ENCODE measurements at regions not wholly inside any gene's neighbourhood (a gene's known extent, or its start where the extent isn't known, plus 50 kb on each side); places are given as distances from the start of the nearest gene placed in this dataset.

DNA sequence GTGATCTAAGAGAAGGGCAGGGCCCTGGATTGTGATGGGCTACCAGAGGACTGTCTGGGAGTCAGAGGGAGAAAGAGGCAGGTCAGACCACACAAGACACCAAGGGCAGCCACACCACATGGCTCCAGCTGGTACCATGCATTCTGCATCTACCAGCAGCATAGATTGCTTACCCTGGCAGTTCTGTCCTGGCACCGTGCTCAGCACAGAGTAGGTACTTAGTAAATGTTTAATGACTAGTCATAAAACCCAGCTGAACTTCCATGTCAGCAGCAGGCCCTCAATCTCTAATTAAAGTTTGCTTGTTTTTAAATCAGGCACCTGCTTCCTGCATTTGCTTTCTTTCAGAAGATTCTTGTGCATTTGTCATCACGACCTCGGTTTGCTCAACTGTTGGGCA is 77.3 kb upstream of the ATP2B2 start (continued):
- TF ChIP-seq TP53 (CRISPR knock-in tag; IDR thresholded peaks at IDR 0.05), result no peak
- no peak for TF ChIP-seq ETV6 (CRISPR knock-in tag; IDR thresholded peaks at IDR 0.05)
- TF ChIP-seq, protein P1, sequence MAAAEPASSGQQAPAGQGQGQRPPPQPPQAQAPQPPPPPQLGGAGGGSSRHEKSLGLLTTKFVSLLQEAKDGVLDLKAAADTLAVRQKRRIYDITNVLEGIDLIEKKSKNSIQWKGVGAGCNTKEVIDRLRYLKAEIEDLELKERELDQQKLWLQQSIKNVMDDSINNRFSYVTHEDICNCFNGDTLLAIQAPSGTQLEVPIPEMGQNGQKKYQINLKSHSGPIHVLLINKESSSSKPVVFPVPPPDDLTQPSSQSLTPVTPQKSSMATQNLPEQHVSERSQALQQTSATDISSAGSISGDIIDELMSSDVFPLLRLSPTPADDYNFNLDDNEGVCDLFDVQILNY (CRISPR knock-in tag; IDR thresholded peaks at IDR 0.05), result no peak
- TF ChIP-seq NFATC4 (CRISPR knock-in tag; IDR thresholded peaks at IDR 0.05), result no peak
- no peak for TF ChIP-seq TCF7 (CRISPR knock-in tag; IDR thresholded peaks at IDR 0.05; ENCODE audit: low read depth)
- TF ChIP-seq JUN (CRISPR knock-in tag; IDR thresholded peaks at IDR 0.05), result no peak
- TF ChIP-seq, protein P2, sequence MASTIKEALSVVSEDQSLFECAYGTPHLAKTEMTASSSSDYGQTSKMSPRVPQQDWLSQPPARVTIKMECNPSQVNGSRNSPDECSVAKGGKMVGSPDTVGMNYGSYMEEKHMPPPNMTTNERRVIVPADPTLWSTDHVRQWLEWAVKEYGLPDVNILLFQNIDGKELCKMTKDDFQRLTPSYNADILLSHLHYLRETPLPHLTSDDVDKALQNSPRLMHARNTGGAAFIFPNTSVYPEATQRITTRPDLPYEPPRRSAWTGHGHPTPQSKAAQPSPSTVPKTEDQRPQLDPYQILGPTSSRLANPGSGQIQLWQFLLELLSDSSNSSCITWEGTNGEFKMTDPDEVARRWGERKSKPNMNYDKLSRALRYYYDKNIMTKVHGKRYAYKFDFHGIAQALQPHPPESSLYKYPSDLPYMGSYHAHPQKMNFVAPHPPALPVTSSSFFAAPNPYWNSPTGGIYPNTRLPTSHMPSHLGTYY (CRISPR knock-in tag; IDR thresholded peaks at IDR 0.05), result no peak
- TF ChIP-seq ZNF219 (CRISPR knock-in tag; IDR thresholded peaks at IDR 0.05; ENCODE audit: borderline replicate concordance), result no peak
- TF ChIP-seq ZNF317 (CRISPR knock-in tag; IDR thresholded peaks at IDR 0.05; ENCODE audit: borderline replicate concordance, low read depth), result no peak
- TF ChIP-seq, protein P3, sequence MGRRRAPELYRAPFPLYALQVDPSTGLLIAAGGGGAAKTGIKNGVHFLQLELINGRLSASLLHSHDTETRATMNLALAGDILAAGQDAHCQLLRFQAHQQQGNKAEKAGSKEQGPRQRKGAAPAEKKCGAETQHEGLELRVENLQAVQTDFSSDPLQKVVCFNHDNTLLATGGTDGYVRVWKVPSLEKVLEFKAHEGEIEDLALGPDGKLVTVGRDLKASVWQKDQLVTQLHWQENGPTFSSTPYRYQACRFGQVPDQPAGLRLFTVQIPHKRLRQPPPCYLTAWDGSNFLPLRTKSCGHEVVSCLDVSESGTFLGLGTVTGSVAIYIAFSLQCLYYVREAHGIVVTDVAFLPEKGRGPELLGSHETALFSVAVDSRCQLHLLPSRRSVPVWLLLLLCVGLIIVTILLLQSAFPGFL (CRISPR knock-in tag; IDR thresholded peaks at IDR 0.05; ENCODE audit: borderline replicate concordance), result no peak
- no peak for TF ChIP-seq TEAD1 (CRISPR knock-in tag; IDR thresholded peaks at IDR 0.05)
- TF ChIP-seq, protein P4, sequence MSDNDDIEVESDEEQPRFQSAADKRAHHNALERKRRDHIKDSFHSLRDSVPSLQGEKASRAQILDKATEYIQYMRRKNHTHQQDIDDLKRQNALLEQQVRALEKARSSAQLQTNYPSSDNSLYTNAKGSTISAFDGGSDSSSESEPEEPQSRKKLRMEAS (CRISPR knock-in tag; IDR thresholded peaks at IDR 0.05), result no peak

DNA sequence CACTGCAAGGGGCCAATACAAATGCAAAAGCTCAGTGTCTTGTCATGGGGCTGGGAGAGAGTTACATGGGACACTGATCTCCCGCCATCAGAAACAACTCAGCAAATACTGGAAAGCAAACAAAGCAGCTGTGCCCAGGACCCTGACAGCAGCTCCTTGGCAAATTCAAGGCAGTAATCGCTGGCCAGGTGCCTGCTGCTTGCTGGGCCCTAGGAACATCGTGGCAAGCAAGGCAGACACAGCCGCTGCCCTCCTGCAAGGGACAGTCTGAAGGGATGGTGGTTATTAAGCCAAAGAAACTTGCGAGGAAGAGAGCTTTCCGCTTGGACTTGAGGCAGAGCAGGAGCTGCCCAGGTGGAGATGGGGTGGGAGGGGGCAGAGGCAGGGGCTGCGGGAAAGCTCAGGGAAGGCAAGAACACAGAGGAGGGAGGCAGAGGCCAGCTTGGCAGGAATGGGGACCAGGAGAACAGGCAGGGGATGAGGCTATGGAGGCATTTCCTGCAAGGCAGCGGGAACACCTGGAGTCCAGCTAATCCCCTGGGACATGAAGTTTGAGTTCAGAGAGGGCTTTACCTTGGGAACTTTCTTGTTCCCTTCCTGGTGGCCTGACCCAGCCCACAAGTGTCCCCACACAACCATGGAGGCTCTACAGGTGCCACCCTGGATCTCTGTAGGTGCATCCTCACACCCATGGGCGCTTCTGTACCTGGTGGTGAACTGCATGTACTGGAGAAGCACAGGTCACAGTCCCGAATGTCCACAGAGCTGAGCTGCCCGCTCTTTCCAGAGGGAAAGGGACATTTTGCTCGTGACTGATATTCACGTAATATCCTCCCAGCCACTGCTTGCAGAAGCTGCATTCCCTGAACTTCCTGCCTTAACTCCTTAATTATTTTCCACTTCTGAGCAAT is 78.7 kb upstream of the ATP2B2 start:
- no peak for DNase-seq (ENCODE audit: low spot score)
- Mint-ChIP-seq H3K27ac (no peak overlapping the region), H3K36me3 (no peaks in the 10 kb centered on the region), H3K4me3 (no peak overlapping the region), H3K4me1 (peaks cover 8% of the 10 kb centered on the region; the same call in 1 of the 2 replicates), H3K9me3 (no peaks in the 10 kb centered on the region), H3K27me3 (ENCODE audit: low read depth) (no peaks in the 10 kb centered on the region; the same call in 1 of the 2 replicates)
- ChIA-PET POLR2A (interaction anchor here (0.7 to 1.0 kb wide), 2 partner anchors 32 to 90 kb away, joined by 3 read pairs; no protein-coding TSS in a partner anchor), CTCF (interaction anchor here (0.8 to 1.1 kb wide), 2 partner anchors 11 to 240 kb away, joined by 3 to 5 read pairs; no protein-coding TSS in a partner anchor)
- TF ChIP-seq TP53 (CRISPR knock-in tag; IDR thresholded peaks at IDR 0.05) (no peak), SMAD3 (CRISPR knock-in tag; IDR thresholded peaks at IDR 0.05; ENCODE audit: borderline replicate concordance) (no peak)
- TF ChIP-seq, protein P5, sequence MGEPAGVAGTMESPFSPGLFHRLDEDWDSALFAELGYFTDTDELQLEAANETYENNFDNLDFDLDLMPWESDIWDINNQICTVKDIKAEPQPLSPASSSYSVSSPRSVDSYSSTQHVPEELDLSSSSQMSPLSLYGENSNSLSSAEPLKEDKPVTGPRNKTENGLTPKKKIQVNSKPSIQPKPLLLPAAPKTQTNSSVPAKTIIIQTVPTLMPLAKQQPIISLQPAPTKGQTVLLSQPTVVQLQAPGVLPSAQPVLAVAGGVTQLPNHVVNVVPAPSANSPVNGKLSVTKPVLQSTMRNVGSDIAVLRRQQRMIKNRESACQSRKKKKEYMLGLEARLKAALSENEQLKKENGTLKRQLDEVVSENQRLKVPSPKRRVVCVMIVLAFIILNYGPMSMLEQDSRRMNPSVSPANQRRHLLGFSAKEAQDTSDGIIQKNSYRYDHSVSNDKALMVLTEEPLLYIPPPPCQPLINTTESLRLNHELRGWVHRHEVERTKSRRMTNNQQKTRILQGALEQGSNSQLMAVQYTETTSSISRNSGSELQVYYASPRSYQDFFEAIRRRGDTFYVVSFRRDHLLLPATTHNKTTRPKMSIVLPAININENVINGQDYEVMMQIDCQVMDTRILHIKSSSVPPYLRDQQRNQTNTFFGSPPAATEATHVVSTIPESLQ (CRISPR knock-in tag; IDR thresholded peaks at IDR 0.05), result no peak
- no peak for ATAC-seq

DNA sequence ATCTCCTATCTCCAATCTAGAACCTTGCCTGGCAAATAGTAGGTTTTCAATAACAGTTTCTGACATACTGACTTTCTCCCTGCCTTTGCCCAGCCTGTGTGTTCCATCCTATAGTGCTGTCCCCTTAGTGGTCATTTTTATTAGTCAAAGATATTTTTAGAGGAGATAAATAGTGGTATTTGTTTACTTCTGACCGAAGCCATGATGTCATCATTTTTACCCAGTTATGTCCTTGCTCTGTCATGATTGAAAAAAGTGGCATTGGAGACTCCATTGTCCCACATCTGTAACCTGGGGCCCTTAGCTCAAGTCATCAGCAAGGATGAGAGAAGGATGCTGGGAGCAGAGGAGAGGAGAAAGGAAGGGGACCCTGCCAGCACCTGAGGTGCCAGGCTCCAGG is 80.6 kb upstream of the ATP2B2 start:
- H3K36me3 Mint-ChIP-seq, result no peaks in the 10 kb centered on the region
- ATAC-seq (no peak), DNase-seq (ENCODE audit: low spot score) (no peak)
- ChIA-PET POLR2A (no interaction called here), CTCF (interaction anchor here (0.6 kb wide), 1 partner anchor 356 kb away, joined by 3 read pairs; no protein-coding TSS in a partner anchor)
- H3K9me3 Mint-ChIP-seq, result no peaks in the 10 kb centered on the region
- peaks cover 8% of the 10 kb centered on the region; the same call in 1 of the 2 replicates for H3K4me1 Mint-ChIP-seq
- H3K4me3 Mint-ChIP-seq, result no peak overlapping the region
- peaks cover 1% of the 10 kb centered on the region for H3K27me3 Mint-ChIP-seq (ENCODE audit: low read depth)
- H3K27ac Mint-ChIP-seq, result no peak overlapping the region
- no peak for TF ChIP-seq EMX1 (CRISPR knock-in tag; IDR thresholded peaks at IDR 0.05)
- TF ChIP-seq NFE2L1 (CRISPR knock-in tag; IDR thresholded peaks at IDR 0.05), result no peak
- TF ChIP-seq, protein P5 (CRISPR knock-in tag; IDR thresholded peaks at IDR 0.05), result no peak
- no peak for TF ChIP-seq TCF7 (CRISPR knock-in tag; IDR thresholded peaks at IDR 0.05; ENCODE audit: low read depth)
- TF ChIP-seq ELF4 (CRISPR knock-in tag; IDR thresholded peaks at IDR 0.05; ENCODE audit: low read depth), result no peak
- no peak for TF ChIP-seq SMAD3 (CRISPR knock-in tag; IDR thresholded peaks at IDR 0.05; ENCODE audit: borderline replicate concordance)
- TF ChIP-seq KAT7 (CRISPR knock-in tag; IDR thresholded peaks at IDR 0.05; ENCODE audit: borderline replicate concordance), result no peak
- no peak for TF ChIP-seq NFYB (CRISPR knock-in tag; conservative IDR thresholded peaks at IDR 0.05; ENCODE audit: low read depth)
- no peak for TF ChIP-seq CREB1 (CRISPR knock-in tag; IDR thresholded peaks at IDR 0.05)
